PC-3 (cell line): ENCODE measurements at regions not wholly inside any gene's neighbourhood (a gene's known extent, or its start where the extent isn't known, plus 50 kb on each side); places are given as distances from the start of the nearest gene placed in this dataset.

ENCODE experiments used
- ATAC-seq: fragments of 200-7000 bp; cut with Tn5 transposase; 2 replicates; pipeline ENCODE4 v1.9.1; 2020; ENCODE audit warnings: mild to moderate bottlenecking, moderate library complexity
- BruUV-seq: library from RNA; stranded (reverse); fragments of 400-500 nt; replicated peaks from 2 replicates; lab custom pipeline; 2021; lab: Mats Ljungman, UMichigan
- CTCF ChIA-PET: fragments of 300-600 bp; sonication (Branson Sonifier 250); formaldehyde crosslinking; loops from one replicate; lab custom pipeline; 2022; ENCODE audit warnings: antibody characterized with exemption; lab: Charles Lee
- POLR2A ChIA-PET: fragments of 300-600 bp; sonication (Branson Sonifier 250); formaldehyde crosslinking; loops from one replicate; lab custom pipeline; 2022; ENCODE audit warnings: antibody characterized with exemption; ENCODE audit not compliant: unreplicated experiment; lab: Charles Lee
- DNase-seq: peaks from one replicate; pipeline ENCODE4 v3.0.0-alpha.2; 2015
- H2AFZ ChIP-seq: fragments of 300-600 bp; sonication (generic); 2 replicates; pipeline ENCODE4 v1.6.0; 2016; ENCODE audit warnings: antibody characterized with exemption, low read length
- H3F3A ChIP-seq: fragments of 300-600 bp; sonication (generic); one replicate; pipeline ENCODE4 v1.6.0; 2017; ENCODE audit warnings: antibody characterized with exemption, low read length, control low read depth, mild to moderate bottlenecking; ENCODE audit not compliant: unreplicated experiment
- H3K27ac ChIP-seq: fragments of 300-600 bp; sonication (generic); 2 replicates; pipeline ENCODE4 v1.5.1; 2016; ENCODE audit warnings: mild to moderate bottlenecking, low read length
- H3K27me3 ChIP-seq: fragments of 300-600 bp; sonication (generic); 2 replicates; pipeline ENCODE4 v1.6.1; 2016; ENCODE audit warnings: low read length, mixed read lengths
- H3K36me3 ChIP-seq: fragments of 300-600 bp; sonication (generic); 2 replicates; pipeline ENCODE4 v1.6.1; 2016; ENCODE audit warnings: low read depth, mixed run types, low read length, mixed read lengths
- H3K4me1 ChIP-seq: fragments of 300-600 bp; sonication (generic); 2 replicates; pipeline ENCODE4 v1.5.1; 2016; ENCODE audit warnings: low read length; ENCODE audit not compliant: insufficient read depth
- H3K4me2 ChIP-seq: fragments of 300-600 bp; sonication (generic); 2 replicates; pipeline ENCODE4 v1.6.0; 2016; ENCODE audit warnings: low read length
- H3K4me3 ChIP-seq: fragments of 300-600 bp; sonication (generic); 2 replicates; pipeline ENCODE4 v1.5.1; 2016; ENCODE audit warnings: mild to moderate bottlenecking, low read length, mixed read lengths
- H3K79me2 ChIP-seq: fragments of 300-600 bp; sonication (generic); 2 replicates; pipeline ENCODE4 v1.6.1; 2017; ENCODE audit warnings: low read length, mixed read lengths
- H3K9ac ChIP-seq: fragments of 300-600 bp; sonication (generic); 2 replicates; pipeline ENCODE4 v1.6.0; 2016; ENCODE audit warnings: mild to moderate bottlenecking, low read length
- H3K9me2 ChIP-seq: fragments of 300-600 bp; sonication (generic); replicated peaks from 2 replicates; pipeline ENCODE4 v1.6.1; 2016; ENCODE audit warnings: mixed run types, low read length, mixed read lengths
- H3K9me3 ChIP-seq: fragments of 300-600 bp; sonication (generic); 2 replicates; pipeline ENCODE4 v1.6.1; 2016; ENCODE audit warnings: low read length, mixed read lengths
- H4K20me1 ChIP-seq: fragments of 300-600 bp; sonication (generic); 2 replicates; pipeline ENCODE4 v1.6.1; 2016; ENCODE audit warnings: low read length, mixed read lengths
- CTCF ChIP-seq: fragments of 300-600 bp; sonication (generic); conservative IDR thresholded peaks from 2 replicates; pipeline ENCODE4 v1.5.1; 2017; ENCODE audit warnings: antibody characterized with exemption, low read depth, mild to moderate bottlenecking, low read length
- EZH2 ChIP-seq: fragments of 300-600 bp; sonication (generic); IDR thresholded peaks from one replicate; pipeline ENCODE4 v1.6.1; 2017; ENCODE audit warnings: antibody characterized with exemption, mild to moderate bottlenecking, low read length; ENCODE audit not compliant: unreplicated experiment
- EZH2phosphoT487 ChIP-seq: fragments of 300-600 bp; sonication (generic); IDR thresholded peaks from 2 replicates; pipeline ENCODE4 v1.6.1; 2018; ENCODE audit warnings: mild to moderate bottlenecking, antibody characterized with exemption, low read length, borderline replicate concordance
- intact Hi-C: fragments of 100-400 bp; cut with micrococcal nuclease; formaldehyde crosslinking; loops from 2 replicates; pipeline ENCODE4 v1.9.0; 2023

GRCh38 chr13:111575719-111576118, 255.3 kb downstream of the TEX29 start:
- no peak overlapping the region for H3K9ac ChIP-seq
- CTCF ChIA-PET = no interaction called here
- no peaks in the 10 kb centered on the region for H3K79me2 ChIP-seq
- H3K36me3 ChIP-seq = no peaks in the 10 kb centered on the region
- H4K20me1 ChIP-seq = no peaks in the 10 kb centered on the region
- H3K4me1 ChIP-seq = no peaks in the 10 kb centered on the region
- H3K4me3 ChIP-seq = no peak overlapping the region
- no peak for TF ChIP-seq CTCF
- no peak for TF ChIP-seq EZH2
- no peak for TF ChIP-seq EZH2phosphoT487
- H3K4me2 ChIP-seq = no peak overlapping the region
- ATAC-seq (no peak), DNase-seq (no peak)
- H3K9me2 ChIP-seq = no peaks in the 10 kb centered on the region
- no TSS peak for BruUV-seq
- H3F3A ChIP-seq = no peaks in the 10 kb centered on the region
- H2AFZ ChIP-seq = no peak overlapping the region
- POLR2A ChIA-PET = no interaction called here
- peaks cover 8% of the 10 kb centered on the region for H3K27me3 ChIP-seq
- H3K27ac ChIP-seq = no peak overlapping the region
- 0 out of 2 replicates have a peak, but pooled peaks cover 4% of the 10 kb centered on the region for H3K9me3 ChIP-seq
- intact Hi-C loops = no loop called here

- Histone ChIP-seq H3K4me2 (no peak overlapping the region), H3K79me2 (no peaks in the 10 kb centered on the region), H3K9ac (no peak overlapping the region), H2AFZ (no peak overlapping the region), H3K9me2 (no peaks in the 10 kb centered on the region), H3K4me3 (no peak overlapping the region), H3K27ac (no peak overlapping the region), H4K20me1 (no peaks in the 10 kb centered on the region), H3K9me3 (0 out of 2 replicates have a peak, but pooled peaks cover 4% of the 10 kb centered on the region), H3K36me3 (no peaks in the 10 kb centered on the region), H3K4me1 (no peaks in the 10 kb centered on the region), H3F3A (no peaks in the 10 kb centered on the region), H3K27me3 (peaks cover 12% of the 10 kb centered on the region)
- no peak for ATAC-seq
- BruUV-seq = no TSS peak
- intact Hi-C loops = no loop called here
- ChIA-PET POLR2A (no interaction called here), CTCF (no interaction called here)
- DNase-seq = no peak
- TF ChIP-seq EZH2phosphoT487 (no peak), EZH2 (no peak), CTCF (no peak)
These were observed 256.9 kb downstream of the TEX29 start for GRCh38 chr13:111577208-111577828.

GRCh38 chr13:111577956-111578605, 257.6 kb downstream of the TEX29 start:
- H3K4me3 ChIP-seq = no peak overlapping the region
- no peaks in the 10 kb centered on the region for H3K4me1 ChIP-seq
- H3F3A ChIP-seq = no peaks in the 10 kb centered on the region
- no peak overlapping the region for H2AFZ ChIP-seq
- ATAC-seq (no peak), DNase-seq (no peak)
- H3K4me2 ChIP-seq = no peak overlapping the region
- H3K9ac ChIP-seq = no peak overlapping the region
- TF ChIP-seq CTCF (no peak), EZH2phosphoT487 (no peak), EZH2 (no peak)
- POLR2A ChIA-PET = no interaction called here
- no peaks in the 10 kb centered on the region for H3K36me3 ChIP-seq
- CTCF ChIA-PET = no interaction called here
- no TSS peak for BruUV-seq
- H3K27me3 ChIP-seq = peaks cover 17% of the 10 kb centered on the region
- no peaks in the 10 kb centered on the region for H3K79me2 ChIP-seq
- H3K27ac ChIP-seq = no peak overlapping the region
- H4K20me1 ChIP-seq = no peaks in the 10 kb centered on the region
- intact Hi-C loops = no loop called here
- H3K9me3 ChIP-seq = 0 out of 2 replicates have a peak, but pooled peaks cover 4% of the 10 kb centered on the region
- no peaks in the 10 kb centered on the region for H3K9me2 ChIP-seq
